ENCODE measurements at regions not wholly inside any gene's neighbourhood (a gene's known extent, or its start where the extent isn't known, plus 50 kb on each side); places are given as distances from the start of the nearest gene placed in this dataset.

DNA sequence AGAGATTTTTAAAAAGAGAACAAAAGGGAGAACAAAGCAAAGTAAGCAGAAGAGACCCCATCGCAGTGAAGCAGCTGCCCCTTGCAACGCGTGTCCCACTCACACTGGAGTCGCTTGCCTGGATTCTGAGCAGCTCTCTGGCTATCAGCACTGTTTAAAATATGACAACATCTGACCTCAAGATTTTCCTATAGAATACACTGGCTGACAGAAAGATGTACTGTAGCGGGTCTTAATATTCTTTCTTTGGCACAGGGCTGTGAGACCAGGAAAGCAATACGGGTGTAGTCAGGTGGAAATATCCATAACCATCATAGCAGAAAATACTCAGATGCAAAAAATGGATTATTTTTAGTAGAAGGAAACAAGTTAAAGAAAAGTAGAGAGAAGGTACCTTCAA is 125.7 kb upstream of the TNS3 start:
- TF ChIP-seq, protein P1, sequence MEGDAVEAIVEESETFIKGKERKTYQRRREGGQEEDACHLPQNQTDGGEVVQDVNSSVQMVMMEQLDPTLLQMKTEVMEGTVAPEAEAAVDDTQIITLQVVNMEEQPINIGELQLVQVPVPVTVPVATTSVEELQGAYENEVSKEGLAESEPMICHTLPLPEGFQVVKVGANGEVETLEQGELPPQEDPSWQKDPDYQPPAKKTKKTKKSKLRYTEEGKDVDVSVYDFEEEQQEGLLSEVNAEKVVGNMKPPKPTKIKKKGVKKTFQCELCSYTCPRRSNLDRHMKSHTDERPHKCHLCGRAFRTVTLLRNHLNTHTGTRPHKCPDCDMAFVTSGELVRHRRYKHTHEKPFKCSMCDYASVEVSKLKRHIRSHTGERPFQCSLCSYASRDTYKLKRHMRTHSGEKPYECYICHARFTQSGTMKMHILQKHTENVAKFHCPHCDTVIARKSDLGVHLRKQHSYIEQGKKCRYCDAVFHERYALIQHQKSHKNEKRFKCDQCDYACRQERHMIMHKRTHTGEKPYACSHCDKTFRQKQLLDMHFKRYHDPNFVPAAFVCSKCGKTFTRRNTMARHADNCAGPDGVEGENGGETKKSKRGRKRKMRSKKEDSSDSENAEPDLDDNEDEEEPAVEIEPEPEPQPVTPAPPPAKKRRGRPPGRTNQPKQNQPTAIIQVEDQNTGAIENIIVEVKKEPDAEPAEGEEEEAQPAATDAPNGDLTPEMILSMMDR (IDR thresholded peaks at IDR 0.05; ENCODE audit: low read length): no peak
- TF ChIP-seq EZH2 (optimal IDR thresholded peaks at IDR 0.05; ENCODE audit: low read depth, low read length) (no peak), EZH2phosphoT487 (IDR thresholded peaks at IDR 0.05; ENCODE audit: low read length) (no peak)

Measured in MM.1S (cell line).